ENCODE measurements at regions not wholly inside any gene's neighbourhood (a gene's known extent, or its start where the extent isn't known, plus 50 kb on each side); places are given as distances from the start of the nearest gene placed in this dataset.

GRCh38 chr2:176535467-176536113 is 266.3 kb downstream of the MTX2 start:
- no peak for DNase-seq (ENCODE audit: low read depth in 2 of 3, low spot score in 2 of 3)

GRCh38 chr2:176536439-176537133 is 267.3 kb downstream of the MTX2 start:
- no peak for DNase-seq (ENCODE audit: low read depth in 2 of 3, low spot score in 2 of 3)

- DNase-seq (ENCODE audit: low read depth in 2 of 3, low spot score in 2 of 3) = no peak
These were observed 268.7 kb downstream of the MTX2 start for GRCh38 chr2:176537932-176538331.

DNA sequence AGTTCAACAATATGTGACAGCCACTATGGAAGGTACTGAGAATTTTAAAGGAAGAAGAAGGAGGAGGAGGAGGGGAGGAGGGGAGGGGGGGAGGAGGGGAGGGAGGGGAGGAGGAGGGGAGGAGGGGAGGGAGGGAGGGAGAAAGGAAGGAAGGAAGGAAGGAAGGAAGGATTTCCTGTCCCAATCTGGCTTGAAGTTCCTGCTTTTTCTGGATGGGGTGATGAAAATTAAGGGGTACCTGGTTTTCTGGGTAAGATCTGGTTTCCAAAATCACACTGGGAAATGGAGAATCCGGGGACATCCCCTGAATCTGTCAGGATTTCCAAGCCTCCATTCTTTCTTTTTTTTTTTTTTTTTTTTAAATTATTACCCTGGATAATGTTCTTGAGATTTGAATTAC is 271.8 kb downstream of the MTX2 start:
- DNase-seq (ENCODE audit: low read depth in 2 of 3, low spot score in 2 of 3) = no peak

DNA sequence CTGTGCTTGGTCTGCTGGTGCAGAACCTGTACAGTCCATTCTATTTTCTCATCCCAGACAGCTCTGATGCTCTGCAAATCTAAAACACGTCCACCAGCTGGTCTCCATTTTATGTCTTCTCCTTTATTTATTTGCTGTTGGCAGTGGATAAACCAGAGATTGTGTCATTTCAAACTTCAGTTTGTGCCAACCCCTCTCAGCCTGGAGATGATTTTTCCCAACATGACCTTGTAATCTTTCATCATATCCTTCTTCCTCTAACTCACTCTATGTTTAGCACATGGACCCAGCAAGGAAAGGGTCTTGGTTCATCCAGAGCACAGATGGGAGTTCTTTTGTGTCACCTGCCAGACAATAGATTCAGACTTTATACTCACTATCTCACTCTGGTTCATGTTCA is 273.2 kb downstream of the MTX2 start:
- DNase-seq (ENCODE audit: low read depth in 2 of 3, low spot score in 2 of 3) = no peak

GRCh38 chr2:176544557-176544956 is 275.3 kb downstream of the MTX2 start:
- no peak for DNase-seq (ENCODE audit: low read depth in 2 of 3, low spot score in 2 of 3)

GRCh38 chr2:176544991-176545956 is 276.0 kb downstream of the MTX2 start:
- no peak for DNase-seq (ENCODE audit: low read depth in 2 of 3, low spot score in 2 of 3)

DNA sequence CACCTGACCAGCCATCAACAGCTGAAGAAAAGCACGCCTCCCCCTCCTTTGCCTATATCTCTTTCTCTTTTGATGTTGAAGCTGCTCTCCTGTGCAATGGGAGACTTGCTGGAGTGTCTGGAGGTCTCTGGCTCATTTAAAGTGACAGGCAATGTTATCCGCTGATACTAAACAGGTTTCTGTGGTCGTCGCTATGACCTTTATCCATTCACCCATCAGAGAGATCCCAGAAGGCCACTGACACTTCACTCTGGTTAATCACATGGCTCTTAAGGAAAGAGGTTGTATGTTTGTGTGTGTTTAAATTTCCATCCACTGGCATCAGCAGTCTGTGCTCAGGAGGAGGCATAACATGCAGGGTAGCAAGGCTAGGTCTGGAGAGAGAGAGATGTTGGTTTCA is 277.3 kb downstream of the MTX2 start:
- no peak for DNase-seq (ENCODE audit: low read depth in 2 of 3, low spot score in 2 of 3)

DNA sequence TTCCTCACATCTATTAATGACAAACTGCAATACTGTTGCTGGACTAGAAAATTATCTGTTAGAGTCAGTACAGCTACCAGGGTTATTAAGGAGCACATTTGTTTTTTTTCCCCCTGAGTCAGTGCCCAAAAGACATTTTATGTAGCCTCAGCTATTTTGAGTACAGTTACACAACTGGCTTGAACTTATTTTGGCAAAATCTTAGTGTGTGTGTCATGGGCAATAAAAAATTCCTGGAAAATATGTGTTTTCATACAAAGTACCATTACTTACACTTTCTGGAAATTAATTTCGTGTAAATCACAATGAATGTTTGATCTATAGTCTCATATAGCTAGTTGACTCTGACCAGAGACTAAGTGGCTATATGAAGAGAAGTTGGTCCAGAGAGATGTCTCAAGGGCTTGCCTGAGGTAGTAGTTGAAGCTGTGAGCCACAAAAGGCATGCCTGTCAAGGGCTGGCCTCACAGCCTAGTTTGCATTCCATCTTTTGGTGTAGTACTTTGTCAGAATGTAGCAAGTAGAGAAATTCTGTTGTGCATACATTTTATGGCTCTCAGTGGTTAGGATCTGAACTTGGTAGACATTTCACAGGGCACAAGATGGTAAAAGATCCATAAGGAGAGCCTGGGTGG is 283.4 kb downstream of the MTX2 start:
- DNase-seq (ENCODE audit: low read depth in 2 of 3, low spot score in 2 of 3) = no peak

- DNase-seq (ENCODE audit: low read depth in 2 of 3, low spot score in 2 of 3) = peak in 2 of 3 donors; percentile 35 to 41
These were observed 284.5 kb downstream of the MTX2 start for GRCh38 chr2:176553685-176554100.

- DNase-seq (ENCODE audit: low read depth in 2 of 3, low spot score in 2 of 3) = peak; percentile 9 to 77 (median 61)
These were observed 285.1 kb downstream of the MTX2 start for GRCh38 chr2:176554101-176555048.

- DNase-seq (ENCODE audit: low read depth in 2 of 3, low spot score in 2 of 3) = no peak
These were observed 285.9 kb downstream of the MTX2 start for GRCh38 chr2:176555112-176555511.

DNA sequence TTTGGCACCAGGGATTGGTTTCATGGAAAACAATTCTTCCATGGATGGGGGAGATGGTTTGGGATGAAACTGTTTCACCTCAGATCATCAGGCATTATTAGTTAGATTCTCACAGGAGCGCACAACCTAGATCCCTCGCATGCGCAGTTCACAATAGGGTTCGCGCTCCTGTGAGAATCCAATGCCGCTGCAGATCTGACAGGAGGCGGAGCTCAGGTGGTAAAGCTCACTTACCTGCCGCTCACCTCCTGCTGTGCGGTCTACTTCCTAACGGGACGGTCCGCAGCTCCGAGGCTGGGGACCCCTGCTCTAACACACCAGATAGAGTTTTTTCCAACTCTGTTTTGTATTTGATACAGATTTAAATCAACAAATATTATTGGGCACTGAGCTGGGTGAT is 286.5 kb downstream of the MTX2 start:
- no peak for DNase-seq (ENCODE audit: low read depth in 2 of 3, low spot score in 2 of 3)

DNA sequence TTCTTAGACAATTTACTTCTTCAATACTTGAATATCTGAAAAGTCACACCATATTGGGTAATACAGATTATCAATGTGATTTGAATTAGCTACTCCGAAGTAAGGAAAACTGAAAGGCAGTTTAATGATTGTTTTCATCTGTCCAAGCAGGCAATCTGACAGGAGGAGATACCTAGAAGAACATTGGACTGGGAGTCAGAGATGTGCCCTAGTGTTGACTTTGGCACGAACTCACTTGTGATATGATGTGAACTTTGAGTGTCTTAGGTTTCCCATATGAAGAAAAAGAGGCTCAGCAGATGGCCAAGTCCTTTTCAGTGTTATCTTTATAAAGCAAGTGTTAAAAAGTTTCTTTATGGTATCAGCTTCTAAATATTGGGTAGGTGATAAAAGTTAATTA is 287.1 kb downstream of the MTX2 start:
- no peak for DNase-seq (ENCODE audit: low read depth in 2 of 3, low spot score in 2 of 3)

DNA sequence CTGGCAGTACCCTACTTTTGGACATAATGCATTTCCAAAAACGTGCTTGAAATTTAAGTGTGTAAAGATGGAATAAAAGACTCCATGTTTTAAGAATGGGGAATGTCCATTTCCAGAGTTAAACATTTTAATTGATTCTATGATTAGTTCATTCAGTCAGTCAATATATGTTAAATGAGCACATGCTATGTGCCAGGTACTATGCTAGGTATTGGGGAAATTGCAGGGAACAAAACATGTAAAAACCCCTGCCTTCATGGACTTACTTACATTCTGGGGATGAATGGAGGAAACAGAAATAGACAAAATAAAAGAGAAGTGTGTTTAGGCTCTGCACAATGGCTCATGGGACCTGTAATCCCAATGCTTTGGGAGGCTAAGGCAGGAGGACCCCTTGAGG is 288.6 kb downstream of the MTX2 start:
- no peak for DNase-seq (ENCODE audit: low read depth in 2 of 3, low spot score in 2 of 3)

DNA sequence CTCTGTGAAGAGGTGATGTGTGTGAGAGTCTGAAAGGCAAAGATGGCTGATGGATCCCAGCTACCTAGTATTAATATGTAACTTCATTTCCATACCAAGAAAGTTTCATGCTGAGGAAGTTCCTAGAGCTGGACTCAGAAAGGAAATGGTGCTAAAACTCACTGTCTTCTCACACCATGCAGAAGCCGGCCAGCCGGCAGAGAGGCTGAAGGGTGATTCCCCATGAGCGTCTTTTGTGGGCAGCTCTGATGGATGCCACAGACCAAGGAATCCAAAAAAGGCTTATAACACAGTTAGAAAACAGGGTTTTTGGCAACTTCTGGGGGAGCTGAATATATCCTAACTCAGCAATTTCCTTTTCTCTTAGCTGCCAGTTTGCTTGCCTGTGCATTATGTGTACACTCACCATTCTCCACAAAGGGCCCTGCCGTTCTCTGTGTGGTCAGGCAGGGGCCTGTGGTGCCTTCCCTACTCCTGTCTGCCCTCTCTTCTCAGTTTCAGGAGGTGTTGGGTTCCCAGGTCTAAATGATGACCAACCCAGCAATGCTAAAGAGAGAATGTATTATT is 289.4 kb downstream of the MTX2 start:
- DNase-seq (ENCODE audit: low read depth in 2 of 3, low spot score in 2 of 3) = no peak

- no peak for DNase-seq (ENCODE audit: low read depth in 2 of 3, low spot score in 2 of 3)
These were observed 291.1 kb downstream of the MTX2 start for GRCh38 chr2:176560296-176560695.

GRCh38 chr2:176561706-176562105 is 292.5 kb downstream of the MTX2 start:
- no peak for DNase-seq (ENCODE audit: low read depth in 2 of 3, low spot score in 2 of 3)

DNA sequence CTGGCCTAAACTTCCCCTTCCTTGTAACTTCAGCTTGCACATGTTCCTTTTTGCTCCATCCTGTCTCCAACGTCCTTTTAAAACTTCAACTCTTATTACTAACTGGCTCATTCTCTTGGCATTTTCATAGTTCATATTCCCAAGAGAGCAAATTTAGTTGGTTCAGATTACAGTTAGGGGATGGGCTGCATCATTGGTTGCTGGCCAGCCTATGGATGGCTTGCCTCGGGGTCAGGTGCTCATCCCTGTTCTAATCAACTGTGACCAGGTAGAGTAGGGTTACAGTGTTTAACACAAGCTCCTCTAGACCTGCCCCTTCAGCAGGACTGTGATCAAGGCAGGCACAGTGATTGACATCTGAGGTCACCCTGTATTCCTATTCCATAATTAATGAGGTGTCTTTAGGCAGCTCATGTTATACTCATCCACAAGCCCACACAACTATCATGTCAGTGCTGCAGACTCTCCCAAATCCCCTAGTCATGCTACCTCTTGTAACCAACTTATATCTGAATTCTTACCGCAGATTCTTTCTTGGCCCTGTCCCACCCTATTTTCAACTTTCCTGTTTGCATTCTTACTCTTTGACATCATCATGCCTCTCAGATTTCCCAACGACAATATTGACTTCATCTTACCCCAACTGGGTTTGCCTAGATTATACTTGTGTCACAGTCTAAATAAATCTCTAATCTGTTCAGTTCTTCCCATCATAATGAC is 293.3 kb downstream of the MTX2 start:
- no peak for DNase-seq (ENCODE audit: low read depth in 2 of 3, low spot score in 2 of 3)

Measured in hematopoietic multipotent progenitor cell (in vitro differentiated cells).